ENCODE measurements at regions not wholly inside any gene's neighbourhood (a gene's known extent, or its start where the extent isn't known, plus 50 kb on each side); places are given as distances from the start of the nearest gene placed in this dataset.

- peaks cover 7% of the 10 kb centered on the region for H3K4me1 Mint-ChIP-seq (ENCODE audit: low read depth, unreplicated experiment)
- no peaks in the 10 kb centered on the region for H3K36me3 Mint-ChIP-seq (ENCODE audit: insufficient read depth, unreplicated experiment)
- no peaks in the 10 kb centered on the region for H3K27me3 Mint-ChIP-seq (ENCODE audit: unreplicated experiment)
- TF ChIP-seq CTCF (IDR thresholded peaks at IDR 0.05; ENCODE audit: unreplicated experiment) = no peak
- CTCF ChIA-PET = no interaction called here
- intact Hi-C loops (cut with micrococcal nuclease; ENCODE audit: unreplicated experiment) = no loop called here
- H3K27ac Mint-ChIP-seq (ENCODE audit: unreplicated experiment) = no peak overlapping the region
- BruUV-seq (replicated peaks) = no TSS peak
- H3K9me3 Mint-ChIP-seq (ENCODE audit: low read depth, unreplicated experiment) = peaks cover 4% of the 10 kb centered on the region
- H3K4me3 Mint-ChIP-seq (ENCODE audit: low read depth, unreplicated experiment) = no peak overlapping the region
- DNase-seq = no peak
Observed at GRCh38 chr15:95549168-95549738, 781.2 kb upstream of the NR2F2 start.

- intact Hi-C loops (cut with micrococcal nuclease; ENCODE audit: unreplicated experiment) = no loop called here
- Mint-ChIP-seq H3K27me3 (ENCODE audit: unreplicated experiment) (no peaks in the 10 kb centered on the region), H3K36me3 (ENCODE audit: insufficient read depth, unreplicated experiment) (no peaks in the 10 kb centered on the region), H3K27ac (ENCODE audit: unreplicated experiment) (no peak overlapping the region), H3K9me3 (ENCODE audit: low read depth, unreplicated experiment) (peaks cover 4% of the 10 kb centered on the region), H3K4me3 (ENCODE audit: low read depth, unreplicated experiment) (no peak overlapping the region), H3K4me1 (ENCODE audit: low read depth, unreplicated experiment) (peaks cover 7% of the 10 kb centered on the region)
- DNase-seq = no peak
- CTCF ChIA-PET = no interaction called here
- no TSS peak for BruUV-seq (replicated peaks)
- no peak for TF ChIP-seq CTCF (IDR thresholded peaks at IDR 0.05; ENCODE audit: unreplicated experiment)
Observed at GRCh38 chr15:95550702-95551101, 779.8 kb upstream of the NR2F2 start.

GRCh38 chr15:95556225-95556624 is 774.3 kb upstream of the NR2F2 start:
- peaks cover 34% of the 10 kb centered on the region for H3K4me1 Mint-ChIP-seq (ENCODE audit: low read depth, unreplicated experiment)
- intact Hi-C loops (cut with micrococcal nuclease; ENCODE audit: unreplicated experiment) = no loop called here
- no peaks in the 10 kb centered on the region for H3K36me3 Mint-ChIP-seq (ENCODE audit: insufficient read depth, unreplicated experiment)
- CTCF ChIA-PET = interaction anchor here (0.6 to 1.0 kb wide), 3 partner anchors 92 to 1126 kb away, joined by 3 read pairs; no protein-coding TSS in a partner anchor
- TF ChIP-seq CTCF (IDR thresholded peaks at IDR 0.05; ENCODE audit: unreplicated experiment) = no peak
- no TSS peak for BruUV-seq (replicated peaks)
- no peak overlapping the region for H3K27ac Mint-ChIP-seq (ENCODE audit: unreplicated experiment)
- H3K9me3 Mint-ChIP-seq (ENCODE audit: low read depth, unreplicated experiment) = peaks cover 3% of the 10 kb centered on the region
- H3K4me3 Mint-ChIP-seq (ENCODE audit: low read depth, unreplicated experiment) = no peak overlapping the region
- DNase-seq = no peak
- no peaks in the 10 kb centered on the region for H3K27me3 Mint-ChIP-seq (ENCODE audit: unreplicated experiment)

GRCh38 chr15:95556866-95557225 is 773.7 kb upstream of the NR2F2 start:
- no peak for TF ChIP-seq CTCF (IDR thresholded peaks at IDR 0.05; ENCODE audit: unreplicated experiment)
- CTCF ChIA-PET = no interaction called here
- no peak for DNase-seq
- no TSS peak for BruUV-seq (replicated peaks)
- Mint-ChIP-seq H3K36me3 (ENCODE audit: insufficient read depth, unreplicated experiment) (no peaks in the 10 kb centered on the region), H3K4me1 (ENCODE audit: low read depth, unreplicated experiment) (peaks cover 40% of the 10 kb centered on the region), H3K4me3 (ENCODE audit: low read depth, unreplicated experiment) (no peak overlapping the region), H3K27ac (ENCODE audit: unreplicated experiment) (no peak overlapping the region), H3K27me3 (ENCODE audit: unreplicated experiment) (no peaks in the 10 kb centered on the region), H3K9me3 (ENCODE audit: low read depth, unreplicated experiment) (peaks cover 3% of the 10 kb centered on the region)
- intact Hi-C loops (cut with micrococcal nuclease; ENCODE audit: unreplicated experiment) = no loop called here

All from Calu3 (cell line).